OCI-LY1 (cell line): ENCODE measurements at regions not wholly inside any gene's neighbourhood (a gene's known extent, or its start where the extent isn't known, plus 50 kb on each side); places are given as distances from the start of the nearest gene placed in this dataset.

Experiments used
- H2AFZ ChIP-seq: fragments of 200-600 bp; sonication (generic), shearing (Covaris generic); 2 replicates; pipeline ENCODE4 v1.6.0; 2014; ENCODE audit warnings: antibody characterized with exemption, mild to moderate bottlenecking, low read length
- H3F3A ChIP-seq: fragments of 200-600 bp; sonication (generic), shearing (Covaris generic); 2 replicates; pipeline ENCODE4 v1.6.0; 2014; ENCODE audit warnings: mild to moderate bottlenecking, antibody characterized with exemption, low read length, moderate library complexity; ENCODE audit not compliant: insufficient read depth
- H3K27ac ChIP-seq: fragments of 200-600 bp; sonication (generic); 2 replicates; pipeline ENCODE4 v1.5.1; 2014; ENCODE audit warnings: low read length, mixed run types, mild to moderate bottlenecking, low read depth; ENCODE audit not compliant: poor library complexity, severe bottlenecking
- H3K27me3 ChIP-seq: fragments of 200-600 bp; sonication (generic); 2 replicates; pipeline ENCODE4 v1.6.0; 2014; ENCODE audit warnings: antibody characterized with exemption, mild to moderate bottlenecking, low read length, moderate library complexity; ENCODE audit not compliant: insufficient read depth
- H3K36me3 ChIP-seq: fragments of 200-600 bp; sonication (generic); 2 replicates; pipeline ENCODE4 v1.6.1; 2014; ENCODE audit warnings: mild to moderate bottlenecking, antibody characterized with exemption, low read length, moderate library complexity, mixed read lengths; ENCODE audit not compliant: insufficient read depth
- H3K4me1 ChIP-seq: fragments of 200-600 bp; sonication (generic); 2 replicates; pipeline ENCODE4 v1.5.1; 2014; ENCODE audit warnings: mild to moderate bottlenecking, low read length, moderate library complexity; ENCODE audit not compliant: insufficient read depth, severe bottlenecking
- H3K4me2 ChIP-seq: fragments of 200-600 bp; sonication (generic), shearing (Covaris generic); 2 replicates; pipeline ENCODE4 v1.6.1; 2014; ENCODE audit warnings: low read length
- H3K4me3 ChIP-seq: fragments of 200-600 bp; sonication (generic); 2 replicates; pipeline ENCODE4 v1.5.1; 2014; ENCODE audit warnings: low read length, low read depth, mild to moderate bottlenecking, mixed read lengths; ENCODE audit not compliant: poor library complexity, severe bottlenecking
- H3K79me2 ChIP-seq: fragments of 200-600 bp; shearing (Covaris generic); 2 replicates; pipeline ENCODE4 v1.6.1; 2016; ENCODE audit warnings: mixed run types, low read length, mixed read lengths; ENCODE audit not compliant: insufficient read depth
- H3K9ac ChIP-seq: fragments of 200-600 bp; sonication (generic), shearing (Covaris generic); 2 replicates; pipeline ENCODE4 v1.6.1; 2014; ENCODE audit warnings: mild to moderate bottlenecking, low read length, mixed read lengths
- H3K9me2 ChIP-seq: fragments of 200-600 bp; sonication (generic), shearing (Covaris generic); 2 replicates; pipeline ENCODE4 v1.6.1; 2014; ENCODE audit warnings: low read depth, mild to moderate bottlenecking, low read length, mixed read lengths
- H3K9me3 ChIP-seq: fragments of 200-600 bp; shearing (Covaris generic); 2 replicates; pipeline ENCODE4 v1.6.1; 2014; ENCODE audit warnings: low read length, mixed read lengths
- H4K20me1 ChIP-seq: fragments of 200-600 bp; sonication (generic), shearing (Covaris generic); 2 replicates; pipeline ENCODE4 v1.6.0; 2016; ENCODE audit warnings: mild to moderate bottlenecking, low read length; ENCODE audit not compliant: insufficient read depth
- CTCF ChIP-seq: fragments of 200-600 bp; sonication (generic), shearing (Covaris generic); IDR thresholded peaks from 2 replicates; pipeline ENCODE4 v1.5.1; 2017; ENCODE audit warnings: mild to moderate bottlenecking, antibody characterized with exemption, low read length, moderate library complexity, mixed read lengths
- EZH2 ChIP-seq: fragments of 200-600 bp; sonication (generic), shearing (Covaris generic); IDR thresholded peaks from 2 replicates; pipeline ENCODE4 v1.8.0; 2017; ENCODE audit warnings: borderline replicate concordance, mixed run types, mild to moderate bottlenecking, antibody characterized with exemption, low read length, moderate library complexity, mixed read lengths

GRCh38 chr18:73835656-73836364 is 311.8 kb downstream of the FBXO15 start:
- H3K9me3 ChIP-seq, result no peaks in the 10 kb centered on the region
- H4K20me1 ChIP-seq, result no peaks in the 10 kb centered on the region
- no peaks in the 10 kb centered on the region for H3K27me3 ChIP-seq
- H3K9me2 ChIP-seq, result no peaks in the 10 kb centered on the region
- H3K79me2 ChIP-seq, result no peaks in the 10 kb centered on the region
- no peak overlapping the region for H3K4me2 ChIP-seq
- H3K4me3 ChIP-seq, result no peak overlapping the region
- no peaks in the 10 kb centered on the region for H3F3A ChIP-seq
- TF ChIP-seq CTCF (no peak), EZH2 (no peak)
- H3K4me1 ChIP-seq, result no peaks in the 10 kb centered on the region
- no peak overlapping the region for H2AFZ ChIP-seq
- no peak overlapping the region for H3K27ac ChIP-seq
- no peak overlapping the region for H3K9ac ChIP-seq
- no peaks in the 10 kb centered on the region for H3K36me3 ChIP-seq

GRCh38 chr18:73835039-73835438 is 312.6 kb downstream of the FBXO15 start:
- H3K4me2 ChIP-seq, result no peak overlapping the region
- H3K9me2 ChIP-seq, result no peaks in the 10 kb centered on the region
- H3K4me1 ChIP-seq, result no peaks in the 10 kb centered on the region
- H3K27me3 ChIP-seq, result no peaks in the 10 kb centered on the region
- H3K79me2 ChIP-seq, result no peaks in the 10 kb centered on the region
- no peak overlapping the region for H3K4me3 ChIP-seq
- H3F3A ChIP-seq, result no peaks in the 10 kb centered on the region
- no peak overlapping the region for H3K9ac ChIP-seq
- H4K20me1 ChIP-seq, result no peaks in the 10 kb centered on the region
- TF ChIP-seq EZH2, result no peak
- no peak for TF ChIP-seq CTCF
- H3K36me3 ChIP-seq, result no peaks in the 10 kb centered on the region
- no peak overlapping the region for H2AFZ ChIP-seq
- H3K9me3 ChIP-seq, result no peaks in the 10 kb centered on the region
- H3K27ac ChIP-seq, result no peak overlapping the region

- Histone ChIP-seq H4K20me1 (no peaks in the 10 kb centered on the region), H3K27ac (no peak overlapping the region), H3K9ac (no peak overlapping the region), H3K9me3 (no peaks in the 10 kb centered on the region), H3F3A (no peaks in the 10 kb centered on the region), H3K79me2 (no peaks in the 10 kb centered on the region), H3K27me3 (no peaks in the 10 kb centered on the region), H3K4me3 (no peak overlapping the region), H3K36me3 (no peaks in the 10 kb centered on the region), H2AFZ (no peak overlapping the region), H3K4me2 (no peak overlapping the region), H3K9me2 (no peaks in the 10 kb centered on the region), H3K4me1 (no peaks in the 10 kb centered on the region)
- TF ChIP-seq EZH2 (no peak), CTCF (no peak)
These were observed 315.9 kb downstream of the FBXO15 start for GRCh38 chr18:73831688-73832087.
